Neutrophil (primary cell): ENCODE measurements at regions not wholly inside any gene's neighbourhood (a gene's known extent, or its start where the extent isn't known, plus 50 kb on each side); places are given as distances from the start of the nearest gene placed in this dataset.
A peak's percentile ranks its signal among the peaks of the same experiment; 100 is the strongest.

Experiments used
- H3K27ac ChIP-seq: fragments of 200-600 bp; sonication (generic); 2 replicates; pipeline ENCODE4 v1.5.1; 2016; ENCODE audit warnings: mild to moderate bottlenecking, moderate library complexity
- H3K27me3 ChIP-seq: fragments of 200-600 bp; sonication (generic); 2 replicates; pipeline ENCODE4 v1.6.0; 2016; ENCODE audit warnings: mild to moderate bottlenecking
- H3K36me3 ChIP-seq: fragments of 200-600 bp; sonication (generic); 2 replicates; pipeline ENCODE4 v1.5.1; 2017
- H3K4me1 ChIP-seq, 2 experiments: fragments of 200-600 bp in 1 of 2; sonication (generic) in 1 of 2; 1 replicate in 1 of 2; 2 replicates in 1 of 2; pipeline versions ENCODE4 v1.5.1 to v1.6.1; 2013 to 2016; ENCODE audit warnings: low read depth in 1 of 2, low read length in 1 of 2, mild to moderate bottlenecking in 1 of 2, moderate library complexity in 1 of 2; ENCODE audit not compliant: control insufficient read depth in 1 of 2, insufficient read depth in 1 of 2
- H3K4me3 ChIP-seq, 2 experiments: fragments of 200-600 bp in 1 of 2; sonication (generic) in 1 of 2; 1 replicate in 1 of 2; 2 replicates in 1 of 2; pipeline ENCODE4 v1.5.1; 2013 to 2016; ENCODE audit warnings: low read depth in 1 of 2, low read length in 1 of 2, mild to moderate bottlenecking in 1 of 2, moderate library complexity in 1 of 2
- H3K9me3 ChIP-seq: fragments of 200-600 bp; sonication (generic); 2 replicates; pipeline ENCODE4 v1.5.1; 2016
- CTCF ChIP-seq: fragments of 200-600 bp; sonication (generic); IDR thresholded peaks from 2 replicates; pipeline ENCODE4 v1.5.1; 2016; ENCODE audit warnings: antibody characterized with exemption

- Histone ChIP-seq H3K4me3 (no peak overlapping the region), H3K36me3 (no peaks in the 10 kb centered on the region), H3K4me1 (peaks cover 14 to 18% of the 10 kb centered on the region in 2 experiments), H3K9me3 (no peaks in the 10 kb centered on the region), H3K27me3 (no peaks in the 10 kb centered on the region), H3K27ac (no peak overlapping the region)
- TF ChIP-seq CTCF, result no peak
Observed at GRCh38 chr15:91465086-91465485, 365.0 kb downstream of the SV2B start.

DNA sequence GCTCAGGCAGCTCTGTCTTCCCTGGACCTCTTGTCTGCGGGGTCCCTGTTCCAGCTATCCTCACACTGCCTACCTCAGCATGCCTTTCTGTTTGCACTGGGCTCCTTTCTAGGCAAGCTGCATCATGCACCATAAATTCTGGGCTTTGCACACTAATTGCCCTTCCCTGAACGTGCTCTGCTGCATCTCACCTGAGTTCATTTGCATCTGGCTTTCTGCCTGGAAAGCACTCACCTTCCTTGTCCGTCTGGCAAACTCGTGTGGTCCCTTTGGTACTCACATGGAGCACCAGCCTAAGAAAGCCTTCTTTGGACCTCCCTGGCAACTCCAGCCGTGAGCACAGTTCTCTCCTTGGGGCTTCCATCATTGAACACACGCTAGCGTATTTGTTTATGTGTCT is 365.6 kb downstream of the SV2B start:
- H3K4me3 ChIP-seq, result no peak overlapping the region
- peaks cover 20 to 24% of the 10 kb centered on the region in 2 experiments for H3K4me1 ChIP-seq
- no peaks in the 10 kb centered on the region for H3K36me3 ChIP-seq
- H3K9me3 ChIP-seq, result no peaks in the 10 kb centered on the region
- H3K27me3 ChIP-seq, result no peaks in the 10 kb centered on the region
- H3K27ac ChIP-seq, result no peak overlapping the region
- no peak for TF ChIP-seq CTCF

DNA sequence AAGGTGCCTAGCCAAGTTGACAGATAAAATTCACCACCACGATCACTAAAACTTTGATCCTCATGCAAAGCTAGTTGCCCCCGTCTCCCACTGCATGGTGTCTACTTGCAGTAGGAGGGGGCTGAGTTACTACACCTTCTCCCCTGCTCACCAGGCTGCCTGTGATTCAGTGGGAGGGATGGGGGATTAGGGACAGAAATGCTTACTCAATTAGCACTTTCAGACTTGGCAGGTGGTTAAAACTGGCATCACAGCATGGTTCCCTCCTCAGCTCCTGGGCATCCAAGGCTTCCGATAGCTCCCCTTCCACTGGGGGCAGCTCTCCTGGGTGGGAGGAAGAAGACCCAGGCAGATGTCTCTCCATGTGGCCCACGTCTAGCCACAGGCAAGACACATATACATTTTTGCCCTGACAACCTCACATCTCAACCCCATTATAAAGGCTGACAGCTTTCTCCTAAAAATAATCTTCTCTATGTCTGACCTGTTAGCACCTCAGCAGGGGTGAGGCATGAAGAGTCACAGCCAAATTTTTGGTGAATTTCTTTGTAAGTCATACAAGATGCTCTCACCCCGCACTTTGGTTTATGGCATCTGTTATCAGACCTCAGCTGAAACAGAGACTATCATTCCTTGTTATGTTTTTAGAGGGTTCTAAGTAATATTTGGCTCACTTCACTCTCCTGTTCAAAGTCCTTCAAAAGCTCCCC is 369.0 kb downstream of the SV2B start:
- peaks cover 9% of the 10 kb centered on the region for H3K27me3 ChIP-seq
- H3K27ac ChIP-seq, result peak overlapping the region; percentile 90
- TF ChIP-seq CTCF, result no peak
- H3K4me3 ChIP-seq, result peak overlapping the region in 1 of 2 experiments; percentile 16
- H3K4me1 ChIP-seq, result peaks cover 39 to 49% of the 10 kb centered on the region in 2 experiments
- H3K36me3 ChIP-seq, result no peaks in the 10 kb centered on the region
- H3K9me3 ChIP-seq, result no peaks in the 10 kb centered on the region

DNA sequence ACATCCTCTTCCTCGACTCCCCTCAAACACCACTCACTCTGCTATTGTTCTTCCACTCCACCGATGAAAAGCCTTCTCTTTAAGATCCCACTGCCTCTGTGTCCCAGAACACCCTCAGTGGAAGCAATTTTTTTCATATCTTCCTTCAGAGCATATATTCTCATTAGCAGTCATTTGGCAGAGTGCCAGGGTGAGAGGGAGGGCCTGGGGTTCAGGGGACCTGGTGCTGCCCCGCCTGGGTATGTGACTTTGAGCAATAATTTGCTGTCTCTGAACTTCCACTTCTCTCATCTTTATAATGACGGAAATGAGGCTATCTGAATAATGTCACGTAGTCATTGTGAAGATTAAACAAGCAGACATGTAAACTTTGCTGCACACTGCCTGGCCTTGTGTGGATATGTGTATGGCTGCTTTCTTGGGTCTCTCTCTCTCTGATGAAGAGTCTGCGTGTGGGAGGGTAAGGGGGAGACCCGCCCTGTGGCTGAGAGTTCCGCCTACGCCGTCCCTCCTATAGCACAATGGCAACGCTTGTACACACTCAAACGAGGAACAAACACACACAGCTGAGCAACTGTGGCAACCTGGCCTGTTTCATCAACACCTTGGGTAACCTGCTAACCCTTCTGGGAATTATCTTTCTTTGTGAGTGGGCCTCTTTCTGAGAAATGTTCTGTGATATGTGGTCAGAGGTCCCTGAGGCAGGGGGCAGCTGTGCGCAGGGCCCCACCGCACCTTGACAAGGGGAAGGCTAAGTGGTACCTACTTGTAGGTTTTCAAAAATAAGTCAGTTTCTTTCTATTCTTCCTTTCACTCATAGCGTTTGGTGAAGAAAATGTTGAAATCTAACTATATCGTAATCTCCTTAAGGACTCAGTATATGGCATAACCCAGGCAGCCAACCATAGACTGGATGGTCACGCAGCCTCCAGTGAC is 369.8 kb downstream of the SV2B start:
- TF ChIP-seq CTCF, result no peak
- Histone ChIP-seq H3K27ac (peak overlapping the region; percentile 90), H3K9me3 (no peaks in the 10 kb centered on the region), H3K27me3 (peaks cover 9% of the 10 kb centered on the region), H3K36me3 (no peaks in the 10 kb centered on the region), H3K4me3 (peak overlapping the region in 1 of 2 experiments; percentile 26), H3K4me1 (peaks cover 39 to 49% of the 10 kb centered on the region in 2 experiments)

DNA sequence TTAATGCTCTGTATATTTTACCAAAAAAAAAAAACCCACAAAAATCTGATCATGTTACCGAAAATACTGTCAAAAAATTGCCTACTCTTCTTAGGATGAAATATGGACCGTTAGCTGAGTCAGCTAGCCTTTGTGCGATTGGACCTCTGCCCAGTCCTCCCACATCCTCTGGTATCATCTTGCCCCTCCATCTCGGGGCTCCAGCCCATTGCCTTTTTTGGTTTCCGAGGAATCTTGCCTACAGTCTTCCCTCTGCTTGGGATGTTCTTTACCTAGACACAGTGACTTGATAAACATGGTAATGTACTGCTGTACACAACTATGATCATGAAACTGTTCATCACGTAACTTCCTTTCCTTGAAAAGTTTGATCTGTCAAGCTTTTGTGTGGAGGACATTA is 371.4 kb downstream of the SV2B start:
- Histone ChIP-seq H3K27me3 (peaks cover 9% of the 10 kb centered on the region), H3K36me3 (no peaks in the 10 kb centered on the region), H3K9me3 (no peaks in the 10 kb centered on the region), H3K27ac (peak overlapping the region; percentile 90), H3K4me3 (no peak overlapping the region), H3K4me1 (peaks cover 39 to 49% of the 10 kb centered on the region in 2 experiments)
- TF ChIP-seq CTCF, result no peak
